NCI-H1105 treated with DMSO at 0.1 percent for 48 hours (cell line): ENCODE measurements at regions not wholly inside any gene's neighbourhood (a gene's known extent, or its start where the extent isn't known, plus 50 kb on each side); places are given as distances from the start of the nearest gene placed in this dataset.
A peak's percentile ranks its signal among the peaks of the same experiment; 100 is the strongest.

Experiments
- DNase-seq: peaks from one replicate; lab custom pipeline; 2025; lab: John Stamatoyannopoulos, UW

GRCh38 chr22:49031746-49032330, 795.8 kb downstream of the BRD1 start:
- DNase-seq = no peak

- DNase-seq = no peak
Measured at GRCh38 chr22:49028111-49028510, 799.6 kb downstream of the BRD1 start.

GRCh38 chr22:49027368-49027670, 800.4 kb downstream of the BRD1 start:
- no peak for DNase-seq

DNA sequence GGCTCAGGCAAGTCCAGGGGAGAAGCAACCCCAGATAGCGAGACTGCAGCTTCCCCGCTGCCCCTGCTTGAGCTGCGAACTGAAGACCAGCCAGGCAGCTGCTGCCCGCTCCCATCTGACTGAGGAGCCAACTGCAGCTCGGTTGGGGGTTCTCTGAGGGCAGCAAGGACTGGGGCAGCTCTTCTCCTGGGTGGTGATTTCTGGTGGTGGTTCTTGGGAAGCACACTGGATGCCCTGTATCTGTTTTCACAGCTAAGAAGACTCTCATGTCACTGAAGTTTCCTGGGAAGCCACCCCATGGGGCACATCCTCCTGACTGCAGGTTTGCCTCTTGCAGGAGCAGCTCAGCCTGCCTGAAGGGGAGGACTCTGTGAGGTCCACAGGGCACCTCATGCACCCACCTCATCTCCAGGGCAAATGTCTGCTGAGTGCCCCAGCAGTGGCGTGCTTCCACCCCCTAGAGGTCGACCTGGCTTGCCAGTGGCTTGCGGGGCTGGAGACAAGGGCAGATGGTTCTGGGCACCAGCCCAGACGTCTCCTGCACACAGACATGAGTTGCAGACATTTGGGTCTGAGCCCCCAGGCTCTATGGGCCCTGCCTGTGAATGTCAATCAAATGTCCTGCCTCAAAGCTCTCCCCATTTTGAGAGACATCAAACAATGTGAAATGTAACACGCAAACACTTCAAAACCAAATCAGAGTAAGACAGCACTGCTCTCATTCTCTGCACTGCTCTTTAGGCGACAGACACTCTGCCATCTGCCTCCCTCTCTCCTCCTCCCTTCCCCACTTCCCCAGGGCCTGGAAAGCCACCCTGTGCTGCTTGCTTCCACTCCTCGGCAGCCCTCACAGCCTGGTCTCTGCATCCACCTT, 800.9 kb downstream of the BRD1 start:
- DNase-seq = peak; percentile 31

- no peak for DNase-seq
Measured at GRCh38 chr22:49025791-49026493, 801.7 kb downstream of the BRD1 start.

DNA sequence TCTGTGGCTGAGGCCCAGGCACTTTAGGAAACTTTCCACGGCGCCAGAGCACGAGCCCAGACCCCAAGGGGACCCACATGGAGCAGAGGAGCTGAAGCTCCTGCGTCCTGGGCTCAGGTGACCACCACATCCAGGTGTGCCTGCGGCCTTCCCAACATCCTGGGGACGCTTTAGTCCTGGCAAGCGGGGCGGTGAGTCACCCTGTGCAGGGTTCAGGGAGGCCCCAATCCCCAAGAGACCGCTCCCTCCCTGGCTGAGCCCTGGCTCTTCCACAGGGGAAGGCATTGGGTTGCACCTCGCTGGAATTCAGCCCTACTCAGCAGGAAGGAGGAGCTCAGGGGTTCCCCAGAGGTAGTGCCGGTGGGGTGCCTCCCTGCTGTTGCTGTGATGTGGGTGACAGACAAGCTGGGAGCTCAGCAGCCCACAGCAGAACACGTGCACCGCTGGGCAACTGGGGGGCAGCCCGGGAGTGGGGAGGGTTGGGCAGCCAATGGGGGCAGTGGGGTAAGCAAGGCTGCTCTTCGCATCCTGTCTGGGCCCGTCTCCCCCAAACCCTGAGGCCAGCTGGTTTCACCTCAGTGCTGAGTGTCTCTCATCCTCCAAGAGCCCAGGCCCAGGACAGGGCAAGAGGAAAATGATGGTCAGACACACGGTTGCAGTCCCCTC, 802.8 kb downstream of the BRD1 start:
- DNase-seq = no peak

DNA sequence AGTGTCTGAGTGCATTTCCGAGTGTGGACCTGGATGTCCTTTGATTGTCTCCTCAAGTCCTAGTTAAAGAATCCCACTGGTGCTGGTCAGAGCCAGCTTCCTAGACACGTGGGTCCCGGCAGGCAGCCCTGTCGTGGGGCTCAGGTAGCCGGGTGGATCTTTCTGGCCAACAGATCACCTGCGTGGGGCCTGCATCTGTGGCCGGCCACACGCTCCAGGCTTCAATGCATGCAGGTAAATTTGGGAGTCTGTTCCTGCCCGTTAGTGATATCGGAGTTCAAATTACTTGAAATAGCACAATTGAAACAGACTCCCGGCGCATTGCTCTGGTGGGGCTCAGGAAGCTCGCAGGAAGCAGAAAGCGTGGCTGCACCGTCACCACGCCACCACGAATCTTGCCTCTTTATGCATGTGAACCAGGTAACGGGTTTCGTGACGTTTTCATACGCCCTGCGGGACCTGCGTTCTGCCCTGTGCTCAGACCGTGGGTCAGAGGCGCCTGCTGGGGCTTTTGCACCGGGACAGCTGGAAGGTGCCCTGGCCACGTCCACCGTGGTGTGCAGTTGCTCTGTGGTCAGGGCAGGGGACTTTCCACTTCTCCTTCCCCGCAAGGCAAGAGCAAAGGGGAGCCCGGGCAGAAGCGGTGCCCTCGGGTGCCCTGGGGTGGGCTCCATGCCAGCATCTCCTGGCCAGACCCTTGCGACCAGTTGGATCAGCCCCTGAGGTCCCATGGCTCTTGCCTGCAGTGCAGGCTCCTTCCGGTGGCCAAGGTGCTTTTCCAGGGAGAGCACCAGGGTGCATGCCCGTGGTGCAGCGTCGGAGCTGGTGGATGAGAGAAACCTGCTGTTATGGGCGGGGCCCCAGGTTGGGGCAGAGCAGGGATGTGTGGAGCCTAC, 803.5 kb downstream of the BRD1 start:
- no peak for DNase-seq

GRCh38 chr22:49023161-49023878, 804.4 kb downstream of the BRD1 start:
- DNase-seq = no peak

DNA sequence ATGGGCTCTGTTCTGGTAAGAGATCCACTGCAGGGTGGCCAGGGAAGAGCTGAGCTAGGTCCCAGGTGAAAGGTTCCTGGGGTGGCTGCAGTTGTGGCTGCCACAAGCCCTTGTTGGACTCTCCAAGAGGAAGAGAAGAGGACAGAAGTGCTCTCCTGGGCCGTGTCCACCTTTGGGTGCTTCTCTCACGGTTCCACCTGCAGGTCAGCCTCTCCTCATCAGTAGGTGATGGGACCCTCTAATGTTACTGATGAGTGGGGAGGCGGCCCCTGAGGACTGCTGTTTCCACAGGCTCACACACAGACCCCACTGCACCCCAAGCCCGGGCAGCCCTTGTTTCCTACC, 804.9 kb downstream of the BRD1 start:
- no peak for DNase-seq

DNA sequence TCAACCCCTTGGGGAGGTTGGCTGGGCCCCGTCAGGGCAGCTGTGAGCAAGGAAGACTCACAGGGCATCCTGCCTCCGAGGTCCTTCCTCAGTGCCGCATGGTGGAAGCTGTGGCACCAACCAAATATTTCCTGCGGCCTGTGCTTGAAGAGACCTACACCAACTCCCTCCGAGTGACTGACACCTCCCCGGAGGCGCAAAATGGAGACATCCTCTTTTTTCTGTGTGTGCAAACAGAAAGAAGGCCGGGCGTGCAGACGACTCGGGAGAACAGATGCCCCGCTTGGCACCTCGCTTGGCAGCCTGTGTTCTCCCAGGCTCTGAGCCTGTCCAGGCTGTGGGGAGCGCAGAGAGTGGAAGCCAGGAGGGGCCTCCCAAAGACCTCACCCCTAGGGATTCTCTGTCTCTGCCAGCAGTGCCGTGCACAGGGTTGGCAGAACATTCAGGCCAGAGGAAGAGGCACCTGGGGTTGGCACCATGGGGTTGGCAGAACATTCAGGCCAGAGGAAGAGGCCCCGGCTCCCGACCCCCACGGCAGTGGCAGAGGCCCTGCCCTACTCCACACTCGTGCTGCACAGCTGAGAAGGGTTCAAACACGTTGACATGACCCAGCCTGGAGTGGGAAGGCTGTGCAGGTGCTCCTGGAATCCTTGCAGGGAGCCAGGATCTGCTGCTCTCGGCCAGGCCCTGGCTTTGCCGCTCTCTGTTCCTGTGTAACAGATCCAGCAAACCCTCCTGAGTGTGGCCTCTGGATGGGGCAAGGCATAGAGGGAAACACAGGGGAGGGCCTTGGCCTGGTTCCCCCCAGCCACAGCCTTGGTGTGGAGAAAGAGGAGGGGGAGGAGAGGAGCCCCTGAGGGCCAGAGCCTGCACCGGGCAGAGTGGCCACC, 805.5 kb downstream of the BRD1 start:
- DNase-seq = no peak

DNA sequence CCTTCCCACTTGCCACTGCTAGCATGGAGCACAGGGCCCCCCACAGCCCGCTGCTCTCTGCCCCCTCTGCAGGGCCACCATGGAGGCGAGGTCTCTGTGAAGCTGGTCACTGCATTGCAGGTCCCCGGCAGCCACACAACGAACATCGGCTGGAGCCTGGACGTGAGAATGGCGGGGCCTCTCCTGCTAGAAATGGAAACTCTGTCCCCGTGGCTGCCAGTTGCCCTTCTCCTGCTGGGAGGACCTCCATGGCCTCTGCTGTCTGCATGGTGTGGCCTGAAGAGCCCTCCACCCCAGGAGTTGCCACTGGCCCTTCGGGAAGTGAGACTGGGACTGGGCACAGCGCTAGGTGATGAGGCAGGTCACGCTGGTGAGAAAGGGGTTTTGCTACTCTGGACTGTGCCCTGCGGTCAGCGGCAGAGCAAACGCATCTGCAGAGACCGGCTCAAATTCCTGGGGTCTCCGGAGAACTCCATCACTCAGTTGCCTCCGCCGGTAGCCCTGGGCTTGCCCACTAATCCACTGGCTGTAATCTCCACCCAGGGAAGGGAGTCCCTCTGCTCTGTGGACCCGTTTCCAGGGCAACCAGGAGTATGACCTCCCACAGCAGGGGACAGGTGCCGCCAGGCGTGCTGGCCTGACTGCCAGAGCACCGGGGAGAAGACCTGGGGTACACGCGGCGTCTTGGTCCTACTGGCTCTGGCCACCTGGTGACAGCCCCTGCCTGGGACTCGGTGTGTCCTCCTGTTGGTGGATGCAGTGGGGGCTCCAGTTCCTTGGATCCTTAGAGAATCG, 806.3 kb downstream of the BRD1 start:
- DNase-seq = no peak

- DNase-seq = no peak
Measured at GRCh38 chr22:49019737-49020713, 807.6 kb downstream of the BRD1 start.

- DNase-seq = no peak
Measured at GRCh38 chr22:49018601-49019000, 809.1 kb downstream of the BRD1 start.

DNA sequence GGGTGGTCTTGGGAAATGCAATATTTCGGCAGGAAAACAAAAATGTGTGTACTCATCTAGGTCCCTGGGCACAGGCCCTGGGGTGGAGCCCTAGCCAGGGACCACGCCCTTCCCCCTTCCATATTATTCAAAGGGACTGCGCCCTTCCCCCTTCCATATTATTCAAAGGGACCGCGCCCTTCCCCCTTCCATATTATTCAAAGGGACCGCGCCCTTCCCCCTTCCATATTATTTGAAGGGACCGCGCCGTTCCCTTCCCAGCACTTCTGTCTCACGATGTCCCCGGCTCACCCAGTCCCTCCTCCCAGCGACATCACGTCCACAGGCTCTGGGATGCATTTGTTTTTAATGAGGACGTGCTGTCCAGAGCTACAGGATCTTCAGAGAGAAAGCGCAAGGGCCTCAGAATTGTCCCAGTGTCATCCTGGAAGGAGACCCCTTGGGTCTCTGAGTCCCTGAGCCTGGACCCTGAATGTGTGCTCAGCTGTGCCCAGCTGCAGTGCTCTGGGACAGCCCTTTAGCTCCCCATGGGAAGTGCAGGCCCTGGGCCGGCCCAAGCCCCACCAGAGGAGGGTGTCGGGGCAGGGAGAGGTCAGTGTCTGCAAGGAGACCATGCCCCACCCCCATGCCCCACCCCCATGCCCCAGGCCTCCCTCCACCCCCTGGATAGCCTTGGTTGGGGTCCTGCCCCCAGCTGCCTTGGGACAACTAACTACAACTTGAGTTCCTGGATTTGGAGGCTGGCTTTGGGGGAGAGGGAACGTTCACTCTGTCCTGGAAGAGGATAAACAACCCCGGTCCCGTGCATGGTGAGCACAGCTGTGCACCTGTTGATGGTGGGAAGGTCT, 810.0 kb downstream of the BRD1 start:
- DNase-seq = no peak

- DNase-seq = no peak
Measured at GRCh38 chr22:49016909-49017481, 810.7 kb downstream of the BRD1 start.

DNA sequence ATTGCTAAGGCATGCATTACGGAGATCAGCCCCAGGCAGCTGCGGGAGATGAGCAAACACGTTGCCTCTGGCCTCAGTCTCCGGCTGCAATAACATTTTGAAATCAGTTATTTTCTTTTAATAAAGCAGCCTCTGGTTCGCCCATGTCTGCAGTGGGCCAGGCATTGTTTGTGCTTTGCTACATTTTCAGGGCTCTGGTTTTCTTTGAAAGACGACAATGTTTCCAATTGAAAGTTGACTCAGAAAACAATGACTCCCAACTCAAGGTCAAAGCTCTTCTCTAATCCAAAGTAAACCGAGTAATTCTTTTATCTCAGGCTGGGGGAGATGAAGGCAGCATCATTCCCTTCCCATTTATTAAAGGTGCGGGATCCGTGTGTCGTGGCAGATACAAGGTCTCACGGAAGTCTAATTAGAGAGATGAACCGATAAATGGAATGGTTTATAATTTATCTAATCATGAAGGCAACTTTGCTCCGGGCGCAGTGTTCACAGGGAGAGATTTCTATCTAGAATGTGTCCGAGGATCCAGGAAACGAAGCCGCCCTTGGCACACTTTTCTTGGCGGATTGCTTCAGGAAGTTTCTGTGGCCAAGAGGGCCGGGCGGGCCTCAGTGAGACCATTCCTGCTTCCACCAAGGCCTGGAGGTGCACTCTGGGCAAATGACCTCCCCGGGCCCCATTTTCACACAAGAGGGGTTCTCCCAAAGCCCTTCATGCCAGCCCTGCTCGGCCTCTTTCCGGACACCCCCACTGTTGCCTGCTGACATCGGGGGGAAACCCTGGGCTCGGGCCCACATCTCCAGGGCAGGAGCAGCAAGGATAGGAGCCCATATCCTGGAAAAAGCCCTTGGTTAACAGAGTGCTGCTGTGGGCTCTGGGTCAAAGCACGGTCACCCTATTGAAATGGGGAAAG, 811.4 kb downstream of the BRD1 start:
- no peak for DNase-seq
